ENCODE measurements at regions not wholly inside any gene's neighbourhood (a gene's known extent, or its start where the extent isn't known, plus 50 kb on each side); places are given as distances from the start of the nearest gene placed in this dataset.

- intact Hi-C loops (cut with DNase I): no loop called here
- Histone ChIP-seq H3K27ac (peak overlapping the region; percentile 48), H3K9me3 (no peaks in the 10 kb centered on the region), H3K4me1 (peaks cover 7% of the 10 kb centered on the region), H3K27me3 (ENCODE audit: low read depth) (no peaks in the 10 kb centered on the region), H3K4me3 (peak overlapping the region; percentile 7), H3K36me3 (no peaks in the 10 kb centered on the region)
- ATAC-seq: peak; percentile 28 to 53
- no peak for DNase-seq
- no peak for TF ChIP-seq CTCF (IDR thresholded peaks at IDR 0.05)
These were observed 50.5 kb upstream of the UBE2L5 start for GRCh38 chr13:30371649-30372265.

Data from lower lobe of right lung (tissue), 2 donors.